Stimulated activated CD4-positive, alpha-beta T cell treated with anti-CD3 and anti-CD28 coated beads, Interleukin-4, amount 100 ng/mL, for 24 hours (primary cell): ENCODE measurements at regions not wholly inside any gene's neighbourhood (a gene's known extent, or its start where the extent isn't known, plus 50 kb on each side); places are given as distances from the start of the nearest gene placed in this dataset.
"Not testable (repeated sequence)": the region's sequence is repeated elsewhere in the genome, so short reads cannot be mapped to it uniquely, and the experiment has no call there.

Experiments used
- DNase-seq: peaks from one replicate; pipeline ENCODE4 v3.0.0-alpha.2; 2020

GRCh38 chr1:30374400-30375070 lies 348.9 kb downstream of the MATN1 start:
- no peak for DNase-seq

- DNase-seq, result no peak
Measured at GRCh38 chr1:30373471-30374399, 349.6 kb downstream of the MATN1 start.

GRCh38 chr1:30372792-30373433 lies 350.5 kb downstream of the MATN1 start:
- no peak for DNase-seq

GRCh38 chr1:30371888-30372791 lies 351.2 kb downstream of the MATN1 start:
- DNase-seq, result no peak

GRCh38 chr1:30371179-30371788 lies 352.1 kb downstream of the MATN1 start:
- no peak for DNase-seq

GRCh38 chr1:30368651-30369240 lies 354.6 kb downstream of the MATN1 start:
- no peak for DNase-seq

GRCh38 chr1:30366911-30367310 lies 356.5 kb downstream of the MATN1 start:
- DNase-seq, result no peak

GRCh38 chr1:30366199-30366598 lies 357.2 kb downstream of the MATN1 start:
- no peak for DNase-seq

- no peak for DNase-seq
Measured at GRCh38 chr1:30365596-30365995, 357.8 kb downstream of the MATN1 start.

GRCh38 chr1:30363031-30363430 lies 360.4 kb downstream of the MATN1 start:
- no peak for DNase-seq

GRCh38 chr1:30362603-30362990 lies 360.8 kb downstream of the MATN1 start:
- no peak for DNase-seq

GRCh38 chr1:30361890-30362602 lies 361.3 kb downstream of the MATN1 start:
- not testable (repeated sequence) for DNase-seq

GRCh38 chr1:30360753-30361152 lies 362.6 kb downstream of the MATN1 start:
- no peak for DNase-seq

- no peak for DNase-seq
Measured at GRCh38 chr1:30360281-30360680, 363.1 kb downstream of the MATN1 start.

- DNase-seq, result no peak
Measured at GRCh38 chr1:30359539-30360220, 363.7 kb downstream of the MATN1 start.

- DNase-seq, result no peak
Measured at GRCh38 chr1:30358500-30358899, 364.9 kb downstream of the MATN1 start.

GRCh38 chr1:30356839-30357238 lies 366.5 kb downstream of the MATN1 start:
- no peak for DNase-seq

- DNase-seq, result no peak
Measured at GRCh38 chr1:30354410-30354809, 369.0 kb downstream of the MATN1 start.

GRCh38 chr1:30353637-30354036 lies 369.7 kb downstream of the MATN1 start:
- DNase-seq, result no peak

- DNase-seq, result no peak
Measured at GRCh38 chr1:30348147-30348546, 375.2 kb downstream of the MATN1 start.
